K562 (cell line): ENCODE measurements at regions not wholly inside any gene's neighbourhood (a gene's known extent, or its start where the extent isn't known, plus 50 kb on each side); places are given as distances from the start of the nearest gene placed in this dataset.

Source experiments
- ATAC-seq: fragments of 200-7000 bp; cut with Tn5 transposase; 3 replicates; pipeline ENCODE4 v1.9.1; 2020; ENCODE audit warnings: moderate library complexity
- BruUV-seq: library from RNA; stranded (reverse); fragments of 400-500 nt; replicated peaks from 2 replicates; lab custom pipeline; 2021; lab: Mats Ljungman, UMichigan
- CTCF ChIA-PET: fragments of 300-600 bp; formaldehyde crosslinking; extraction: SDS; loops from one replicate; lab custom pipeline; 2021; ENCODE audit warnings: low intra/inter-chr PET ratio; lab: Yijun Ruan, JAX
- POLR2A ChIA-PET: fragments of 300-600, 350-650 bp; sonication (Branson Sonifier 250); formaldehyde crosslinking; extraction: SDS; loops from one replicate; lab custom pipeline; 2021; ENCODE audit warnings: antibody characterized with exemption, inconsistent platforms; lab: Yijun Ruan, JAX
- DNase-seq, 4 experiments: peaks; one replicate each; pipeline versions ENCODE4 v3.0.0 to v3.0.0-alpha.2; 2011 to 2018; ENCODE audit warnings: low spot score in 3 of 4, mixed read lengths in 3 of 4; ENCODE audit errors: extremely low read depth in 1 of 4
- FAIRE-seq: peaks from 2 replicates; lab custom pipeline; 2011; peaks lifted over from hg19 to GRCh38; lab: Jason Lieb, UNC
- H2AFZ ChIP-seq: 2 replicates; pipeline ENCODE4 v1.6.0; 2011; ENCODE audit warnings: low read depth, low read length, control low read depth, inconsistent platforms
- H3K27ac ChIP-seq: fragments of 200-600 bp; 3 replicates; pipeline ENCODE4 v1.8.0; 2011; ENCODE audit warnings: low read depth, mild to moderate bottlenecking, control low read depth, inconsistent platforms, low read length, moderate library complexity, mixed read lengths; ENCODE audit errors: extremely low read depth
- H3K27me3 ChIP-seq, 2 experiments: fragments of 300-600 bp in 1 of 2; 2 replicates in 1 of 2; 3 replicates in 1 of 2; pipeline versions ENCODE4 v1.6.0 to v1.8.0; 2011; ENCODE audit warnings: inconsistent platforms in 2 of 2, low read length in 2 of 2, mild to moderate bottlenecking in 1 of 2, mixed read lengths in 1 of 2, moderate library complexity in 1 of 2; ENCODE audit not compliant: control insufficient read depth in 2 of 2, insufficient read depth in 2 of 2
- H3K36me3 ChIP-seq: fragments of 300-600 bp; 3 replicates; pipeline ENCODE4 v1.8.0; 2011; ENCODE audit warnings: mild to moderate bottlenecking, low read length, inconsistent platforms; ENCODE audit not compliant: control insufficient read depth, insufficient read depth
- H3K4me1 ChIP-seq, 2 experiments: fragments of 200-600 bp in 1 of 2; replicated peaks in 1 of 2; 2 replicates in 1 of 2; 3 replicates in 1 of 2; pipeline versions ENCODE4 v1.5.1 to v1.8.0; 2011; ENCODE audit warnings: inconsistent platforms in 2 of 2, low read length in 2 of 2, mild to moderate bottlenecking in 1 of 2, mixed read lengths in 1 of 2, moderate library complexity in 1 of 2; ENCODE audit not compliant: control insufficient read depth in 2 of 2, insufficient read depth in 2 of 2
- H3K4me2 ChIP-seq: 2 replicates; pipeline ENCODE4 v1.6.1; 2011; ENCODE audit warnings: low read length, control low read depth, inconsistent platforms, mixed read lengths; ENCODE audit not compliant: insufficient read depth
- H3K4me3 ChIP-seq: fragments of 200-600 bp; sonication (generic), shearing (Covaris generic); 2 replicates; pipeline ENCODE4 v1.5.1; 2016; ENCODE audit warnings: control low read depth, inconsistent platforms
- H3K79me2 ChIP-seq: fragments of 200-600 bp; 3 replicates; pipeline ENCODE4 v1.8.0; 2011; ENCODE audit warnings: low read length, inconsistent platforms; ENCODE audit not compliant: control insufficient read depth, insufficient read depth
- H3K9ac ChIP-seq, 2 experiments: 2 replicates each; pipeline versions ENCODE4 v1.6.0 to v1.6.1; 2011; ENCODE audit warnings: low read depth in 2 of 2, low read length in 2 of 2, control low read depth in 1 of 2, inconsistent platforms in 1 of 2, mild to moderate bottlenecking in 1 of 2, mixed read lengths in 1 of 2; ENCODE audit not compliant: insufficient read depth in 1 of 2
- H3K9me1 ChIP-seq: one replicate; pipeline ENCODE4 v1.6.0; 2011; ENCODE audit warnings: inconsistent platforms, mild to moderate bottlenecking, low read length, moderate library complexity; ENCODE audit not compliant: control insufficient read depth, insufficient read depth
- H3K9me3 ChIP-seq: replicated peaks from 2 replicates; pipeline ENCODE4 v1.5.1; 2011; ENCODE audit warnings: low read depth, low read length, inconsistent platforms; ENCODE audit not compliant: control insufficient read depth, insufficient read depth
- H4K20me1 ChIP-seq: replicated peaks from 2 replicates; pipeline ENCODE4 v1.6.1; 2011; ENCODE audit warnings: low read length, inconsistent platforms, mixed read lengths; ENCODE audit not compliant: control insufficient read depth, insufficient read depth
- ARNT ChIP-seq, 2 experiments: fragments of 450-650 bp; IDR thresholded peaks; 2 replicates each; pipeline ENCODE4 v1.6.1; 2016; ENCODE audit warnings: mild to moderate bottlenecking in 1 of 2
- BRF1 ChIP-seq: IDR thresholded peaks from 3 replicates; pipeline ENCODE4 v1.6.1; 2011; ENCODE audit warnings: borderline replicate concordance, mild to moderate bottlenecking; ENCODE audit not compliant: insufficient read length; ENCODE audit errors: extremely low read depth
- FOXP4 ChIP-seq: sonication (generic); formaldehyde crosslinking; IDR thresholded peaks from 2 replicates; pipeline ENCODE4 v1.8.0; 2022; ENCODE audit warnings: mild to moderate bottlenecking, missing genetic modification reagents, borderline replicate concordance
- HDGF ChIP-seq: fragments of 450-650 bp; IDR thresholded peaks from 2 replicates; pipeline ENCODE4 v1.6.1; 2016
- HES1 ChIP-seq: fragments of 450-650 bp; IDR thresholded peaks from 2 replicates; pipeline ENCODE4 v1.6.1; 2016; ENCODE audit warnings: low read depth, mild to moderate bottlenecking, moderate library complexity
- ILK ChIP-seq: fragments of 450-650 bp; IDR thresholded peaks from 2 replicates; pipeline ENCODE4 v1.6.1; 2016; ENCODE audit warnings: missing genetic modification characterization, low read depth, mild to moderate bottlenecking, missing compliant biosample characterization, moderate library complexity, borderline replicate concordance
- IRF9 ChIP-seq: fragments of 450-650 bp; IDR thresholded peaks from 2 replicates; pipeline ENCODE4 v1.6.1; 2016; ENCODE audit warnings: missing biosample characterization, missing genetic modification characterization
- KDM5B ChIP-seq: fragments of 200-600 bp; sonication (generic); IDR thresholded peaks from 2 replicates; pipeline ENCODE4 v1.6.1; 2012; ENCODE audit warnings: low read depth, mild to moderate bottlenecking, moderate library complexity, low read length, control low read depth, inconsistent platforms; ENCODE audit not compliant: insufficient replicate concordance
- MAFF ChIP-seq: IDR thresholded peaks from 2 replicates; pipeline ENCODE4 v1.6.1; 2012; ENCODE audit warnings: low read length, improper control_type of control experiment
- MAZ ChIP-seq, 2 experiments: fragments of 450-650 bp in 1 of 2; sonication (generic) in 1 of 2; formaldehyde crosslinking; IDR thresholded peaks in 1 of 2; conservative IDR thresholded peaks in 1 of 2; 2 replicates each; pipeline versions ENCODE4 v1.4.0 to v1.5.0; 2020; ENCODE audit warnings: mild to moderate bottlenecking in 1 of 2, missing genetic modification reagents in 1 of 2
- MBD2 ChIP-seq: sonication (generic); IDR thresholded peaks from 2 replicates; pipeline ENCODE4 v1.6.1; 2016; ENCODE audit warnings: low read depth, borderline replicate concordance
- MTA2 ChIP-seq: fragments of 450-650 bp; IDR thresholded peaks from 2 replicates; pipeline ENCODE4 v1.6.1; 2016; ENCODE audit warnings: low read depth
- NFE2L1 ChIP-seq: fragments of 450-650 bp; IDR thresholded peaks from 2 replicates; pipeline ENCODE4 v1.6.1; 2016; ENCODE audit warnings: missing genetic modification characterization, low read depth, mild to moderate bottlenecking, missing compliant biosample characterization, moderate library complexity, borderline replicate concordance
- PHB ChIP-seq: fragments of 250-450 bp; sonication (Bioruptor Pico); IDR thresholded peaks from 2 replicates; pipeline ENCODE4 v1.5.0; 2021
- RBM22 ChIP-seq: fragments of 200-400 bp; formaldehyde crosslinking; IDR thresholded peaks from 2 replicates; pipeline ENCODE4 v1.6.1; 2018; ENCODE audit warnings: low read length, low read depth; ENCODE audit not compliant: poor library complexity, severe bottlenecking
- ZSCAN32 ChIP-seq: fragments of 450-650 bp; formaldehyde crosslinking; IDR thresholded peaks from 2 replicates; pipeline ENCODE4 v1.4.0; 2020; ENCODE audit warnings: mild to moderate bottlenecking, moderate library complexity
- WGBS: fragments of 100-300 bp; shearing (Covaris generic); methylation state at CpG from one replicate; pipeline ENCODE4 v1.1.6; 2016; ENCODE audit warnings: low coverage, mixed read lengths; ENCODE audit not compliant: insufficient coverage; ENCODE audit errors: missing lambda C conversion rate; 5-methylcytosine and 5-hydroxymethylcytosine counted together
- in situ Hi-C: fragments of 300-500 bp; cut with MboI; formaldehyde crosslinking; loops from 4 replicates; pipeline ENCODE4 v1.15.0; 2018; ENCODE audit warnings: inconsistent platforms, mixed read lengths
- intact Hi-C: fragments of 100-400 bp; cut with micrococcal nuclease; formaldehyde crosslinking; loops from 2 replicates; pipeline ENCODE4 v1.14.2; 2022

GRCh38 chr3:168796339-168796738, 700.6 kb upstream of the GOLIM4 start (continued):
- no peak for TF ChIP-seq IRF9 (tag)
- no peak for TF ChIP-seq MBD2

GRCh38 chr3:168794427-168794826, 698.7 kb upstream of the GOLIM4 start:
- Histone ChIP-seq H3K9me3 (no peaks in the 10 kb centered on the region), H3K27me3 (no peaks in the 10 kb centered on the region), H3K4me1 (no peaks in the 10 kb centered on the region), H3K9ac (no peak overlapping the region), H4K20me1 (no peaks in the 10 kb centered on the region), H3K36me3 (no peaks in the 10 kb centered on the region), H3K4me3 (no peak overlapping the region), H3K9me1 (no peaks in the 10 kb centered on the region), H2AFZ (no peak overlapping the region), H3K79me2 (no peaks in the 10 kb centered on the region), H3K4me2 (no peak overlapping the region), H3K27ac (no peak overlapping the region)
- BruUV-seq = no TSS peak
- WGBS = 4% methylated on average over 2 of the region's 2 CpGs
- DNase-seq = no peak
- in situ Hi-C loops (no loop called here), intact Hi-C loops (no loop called here)
- no peak for ATAC-seq
- FAIRE-seq = no peak
- ChIA-PET POLR2A (no interaction called here), CTCF (no interaction called here)
- TF ChIP-seq ZSCAN32 (CRISPR knock-in tag) (no peak), BRF1 (no peak), HES1 (no peak), PHB (CRISPR knock-in tag) (no peak), HDGF (no peak), KDM5B (no peak), FOXP4 (CRISPR knock-in tag) (no peak), ILK (tag) (no peak), MTA2 (no peak), NFE2L1 (tag) (no peak), MAFF (no peak), MAZ (CRISPR knock-in tag; conservative IDR thresholded peaks at IDR 0.05 in 1 of 2, IDR thresholded peaks at IDR 0.05 in 1 of 2) (no peak), RBM22 (no peak), ARNT (IDR thresholded peaks at IDR 0.05) (no peak)
